Peyer's patch (tissue), 4 donors: ENCODE measurements at regions not wholly inside any gene's neighbourhood (a gene's known extent, or its start where the extent isn't known, plus 50 kb on each side); places are given as distances from the start of the nearest gene placed in this dataset.

ENCODE experiments used
- POLR2A ChIP-seq, 2 donors: fragments of 450-650 bp; IDR thresholded peaks; one replicate each; pipeline ENCODE4 v1.5.1; 2017; ENCODE audit warnings: antibody characterized with exemption in 2 of 2, mild to moderate bottlenecking in 2 of 2, moderate library complexity in 2 of 2
- TF ChIP-seq, protein P1 (sequence below), 6 experiments: fragments of 450-650 bp in 4 of 6; fragments of 200-600 bp in 2 of 6; sonication (generic) in 1 of 6; IDR thresholded peaks; one replicate each; pipeline ENCODE4 v1.5.1; 2017 to 2019; ENCODE audit warnings: antibody characterized with exemption in 6 of 6, mild to moderate bottlenecking in 3 of 6, moderate library complexity in 1 of 6

DNA sequence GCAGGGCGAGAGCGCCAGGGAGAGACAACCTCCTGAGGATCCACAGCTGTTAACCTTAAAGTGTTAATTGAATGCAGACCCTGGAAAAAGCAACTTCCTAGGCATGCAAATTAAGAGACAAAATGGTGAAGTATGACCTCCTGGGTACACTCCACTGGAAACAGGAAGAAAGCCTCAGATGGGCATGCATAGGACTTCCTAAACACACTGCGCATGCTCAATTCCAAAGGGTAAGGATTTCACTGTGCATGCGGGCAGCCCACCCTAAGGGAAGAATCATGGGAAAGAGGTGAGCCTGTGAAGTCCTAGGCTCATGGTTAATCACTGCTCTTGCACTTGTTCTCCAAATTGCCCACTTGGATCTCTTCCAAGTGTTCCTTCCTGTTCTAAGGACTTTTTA lies 80.5 kb upstream of the CAPRIN2 start:
- TF ChIP-seq, protein P1, sequence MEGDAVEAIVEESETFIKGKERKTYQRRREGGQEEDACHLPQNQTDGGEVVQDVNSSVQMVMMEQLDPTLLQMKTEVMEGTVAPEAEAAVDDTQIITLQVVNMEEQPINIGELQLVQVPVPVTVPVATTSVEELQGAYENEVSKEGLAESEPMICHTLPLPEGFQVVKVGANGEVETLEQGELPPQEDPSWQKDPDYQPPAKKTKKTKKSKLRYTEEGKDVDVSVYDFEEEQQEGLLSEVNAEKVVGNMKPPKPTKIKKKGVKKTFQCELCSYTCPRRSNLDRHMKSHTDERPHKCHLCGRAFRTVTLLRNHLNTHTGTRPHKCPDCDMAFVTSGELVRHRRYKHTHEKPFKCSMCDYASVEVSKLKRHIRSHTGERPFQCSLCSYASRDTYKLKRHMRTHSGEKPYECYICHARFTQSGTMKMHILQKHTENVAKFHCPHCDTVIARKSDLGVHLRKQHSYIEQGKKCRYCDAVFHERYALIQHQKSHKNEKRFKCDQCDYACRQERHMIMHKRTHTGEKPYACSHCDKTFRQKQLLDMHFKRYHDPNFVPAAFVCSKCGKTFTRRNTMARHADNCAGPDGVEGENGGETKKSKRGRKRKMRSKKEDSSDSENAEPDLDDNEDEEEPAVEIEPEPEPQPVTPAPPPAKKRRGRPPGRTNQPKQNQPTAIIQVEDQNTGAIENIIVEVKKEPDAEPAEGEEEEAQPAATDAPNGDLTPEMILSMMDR (IDR thresholded peaks at IDR 0.05), result no peak
- no peak for TF ChIP-seq POLR2A (IDR thresholded peaks at IDR 0.05)
